GM12873 (cell line): ENCODE measurements at regions not wholly inside any gene's neighbourhood (a gene's known extent, or its start where the extent isn't known, plus 50 kb on each side); places are given as distances from the start of the nearest gene placed in this dataset.

Source experiments
- CTCF ChIP-seq: IDR thresholded peaks from 2 replicates; pipeline ENCODE4 v1.5.1; 2012; ENCODE audit warnings: low read depth, mild to moderate bottlenecking, moderate library complexity, low read length, control low read depth; ENCODE audit not compliant: insufficient read depth; ENCODE audit errors: missing control alignments

GRCh38 chr6:164283574-164283973, 869.1 kb downstream of the QKI start:
- TF ChIP-seq CTCF = no peak

GRCh38 chr6:164276211-164276610, 861.7 kb downstream of the QKI start:
- no peak for TF ChIP-seq CTCF

GRCh38 chr6:164275773-164276172, 861.3 kb downstream of the QKI start:
- no peak for TF ChIP-seq CTCF

- TF ChIP-seq CTCF = no peak
Measured at GRCh38 chr6:164274493-164274892, 860.0 kb downstream of the QKI start.

GRCh38 chr6:164273491-164273890, 859.0 kb downstream of the QKI start:
- TF ChIP-seq CTCF = no peak

- no peak for TF ChIP-seq CTCF
Measured at GRCh38 chr6:164266851-164267250, 852.3 kb downstream of the QKI start.

GRCh38 chr6:164262348-164262747, 847.8 kb downstream of the QKI start:
- TF ChIP-seq CTCF = no peak
